ENCODE measurements at regions not wholly inside any gene's neighbourhood (a gene's known extent, or its start where the extent isn't known, plus 50 kb on each side); places are given as distances from the start of the nearest gene placed in this dataset.
"Not testable (repeated sequence)": the region's sequence is repeated elsewhere in the genome, so short reads cannot be mapped to it uniquely, and the experiment has no call there.

GRCh38 chr2:55779459-55780421 is 86.1 kb upstream of the PNPT1 start:
- H3K9me3 ChIP-seq = no peaks in the 10 kb centered on the region
- WGBS, 2 donors = 73 to 81% methylated on average over 7 of the region's 7 CpGs
- no peaks in the 10 kb centered on the region for H3K4me1 ChIP-seq
- no peaks in the 10 kb centered on the region for H3K36me3 ChIP-seq
- no peak for TF ChIP-seq EP300 (IDR thresholded peaks at IDR 0.05)
- no peak for TF ChIP-seq POLR2A (IDR thresholded peaks at IDR 0.05)
- TF ChIP-seq CTCF (IDR thresholded peaks at IDR 0.05) = no peak
- no peak for TF ChIP-seq POLR2AphosphoS5 (IDR thresholded peaks at IDR 0.05)
- H3K4me3 ChIP-seq = no peak overlapping the region
- no peak for ATAC-seq (ENCODE audit: low FRiP score in 2 of 2)
- no peaks in the 10 kb centered on the region for H3K27me3 ChIP-seq
- H3K27ac ChIP-seq = no peak overlapping the region
- DNase-seq = no peak

GRCh38 chr2:55776966-55777365 is 83.3 kb upstream of the PNPT1 start:
- H3K4me1 ChIP-seq = peaks cover 0 to 5% (median 2%) of the 10 kb centered on the region in 4 donors
- H3K36me3 ChIP-seq = no peaks in the 10 kb centered on the region
- WGBS, 2 donors = 88 to 90% methylated on average over 3 of the region's 3 CpGs
- no peaks in the 10 kb centered on the region for H3K9me3 ChIP-seq
- TF ChIP-seq EP300 (IDR thresholded peaks at IDR 0.05) (no peak), POLR2AphosphoS5 (IDR thresholded peaks at IDR 0.05) (no peak), POLR2A (IDR thresholded peaks at IDR 0.05) (no peak), CTCF (IDR thresholded peaks at IDR 0.05) (no peak)
- no peak overlapping the region for H3K27ac ChIP-seq
- ATAC-seq (ENCODE audit: low FRiP score in 2 of 2) (no peak), DNase-seq (no peak)
- H3K27me3 ChIP-seq = no peaks in the 10 kb centered on the region
- H3K4me3 ChIP-seq = no peak overlapping the region

- WGBS, 2 donors = 83 to 97% methylated on average over 2 of the region's 2 CpGs
- Histone ChIP-seq H3K9me3 (no peaks in the 10 kb centered on the region), H3K4me3 (no peak overlapping the region), H3K36me3 (no peaks in the 10 kb centered on the region), H3K4me1 (peaks cover 0 to 6% (median 3%) of the 10 kb centered on the region in 4 donors), H3K27ac (no peak overlapping the region), H3K27me3 (no peaks in the 10 kb centered on the region)
- ATAC-seq (ENCODE audit: low FRiP score in 2 of 2) (no peak), DNase-seq (no peak)
- TF ChIP-seq POLR2AphosphoS5 (IDR thresholded peaks at IDR 0.05) (no peak), POLR2A (IDR thresholded peaks at IDR 0.05) (no peak), EP300 (IDR thresholded peaks at IDR 0.05) (no peak), CTCF (IDR thresholded peaks at IDR 0.05) (no peak)
These were observed 82.8 kb upstream of the PNPT1 start for GRCh38 chr2:55776479-55776878.

GRCh38 chr2:55775828-55776227 is 82.2 kb upstream of the PNPT1 start:
- peaks cover 0 to 6% (median 3%) of the 10 kb centered on the region in 4 donors for H3K4me1 ChIP-seq
- no peak overlapping the region for H3K27ac ChIP-seq
- no peak for DNase-seq
- ATAC-seq (ENCODE audit: low FRiP score in 2 of 2) = no peak
- TF ChIP-seq EP300 (IDR thresholded peaks at IDR 0.05) (no peak), POLR2A (IDR thresholded peaks at IDR 0.05) (no peak), POLR2AphosphoS5 (IDR thresholded peaks at IDR 0.05) (no peak), CTCF (IDR thresholded peaks at IDR 0.05) (no peak)
- WGBS, 2 donors = 56 to 75% methylated on average over 4 of the region's 4 CpGs
- H3K27me3 ChIP-seq = no peaks in the 10 kb centered on the region
- H3K4me3 ChIP-seq = no peak overlapping the region
- H3K9me3 ChIP-seq = no peaks in the 10 kb centered on the region
- no peaks in the 10 kb centered on the region for H3K36me3 ChIP-seq

GRCh38 chr2:55773651-55774050 is 80.0 kb upstream of the PNPT1 start:
- peak in 1 of 2 donors; percentile 50 for DNase-seq
- not testable (repeated sequence) for H3K27ac ChIP-seq; ATAC-seq (ENCODE audit: low FRiP score in 2 of 2); H3K9me3 ChIP-seq; H3K27me3 ChIP-seq; H3K4me1 ChIP-seq; H3K4me3 ChIP-seq; H3K36me3 ChIP-seq
- no CpG with 5 or more reads among the region's 31 CpGs for WGBS, 2 donors
